ENCODE measurements at regions not wholly inside any gene's neighbourhood (a gene's known extent, or its start where the extent isn't known, plus 50 kb on each side); places are given as distances from the start of the nearest gene placed in this dataset.

GRCh38 chr9:30476826-30477225 is 1907.6 kb upstream of the ACO1 start:
- Histone ChIP-seq H3K4me2 (ENCODE audit: low read depth, low read length, poor library complexity, severe bottlenecking) (no peak overlapping the region), H3K9me2 (replicated peaks; ENCODE audit: low read depth, low read length) (no peaks in the 10 kb centered on the region), H3K36me3 (ENCODE audit: insufficient read depth, low read length) (no peaks in the 10 kb centered on the region), H3K79me2 (ENCODE audit: insufficient read depth, low read length) (no peaks in the 10 kb centered on the region), H3K9me3 (ENCODE audit: insufficient read depth, low read depth, low read length) (no peaks in the 10 kb centered on the region), H3K4me1 (ENCODE audit: insufficient read depth, low read length, poor library complexity, severe bottlenecking) (no peaks in the 10 kb centered on the region), H3K9ac (ENCODE audit: low read depth, low read length, poor library complexity, severe bottlenecking) (no peak overlapping the region), H3K4me3 (ENCODE audit: low read length, poor library complexity, severe bottlenecking) (no peak overlapping the region), H4K20me1 (ENCODE audit: insufficient read depth, low read length, poor library complexity, severe bottlenecking) (no peaks in the 10 kb centered on the region), H3K27me3 (ENCODE audit: insufficient read depth, low read length, poor library complexity, severe bottlenecking) (no peaks in the 10 kb centered on the region), H2AFZ (ENCODE audit: low read length) (no peak overlapping the region), H3F3A (ENCODE audit: low read depth) (no peaks in the 10 kb centered on the region)
- TF ChIP-seq EZH2phosphoT487 (IDR thresholded peaks at IDR 0.05; ENCODE audit: borderline replicate concordance) (no peak), CTCF (conservative IDR thresholded peaks at IDR 0.05; ENCODE audit: low read length) (no peak)

DNA sequence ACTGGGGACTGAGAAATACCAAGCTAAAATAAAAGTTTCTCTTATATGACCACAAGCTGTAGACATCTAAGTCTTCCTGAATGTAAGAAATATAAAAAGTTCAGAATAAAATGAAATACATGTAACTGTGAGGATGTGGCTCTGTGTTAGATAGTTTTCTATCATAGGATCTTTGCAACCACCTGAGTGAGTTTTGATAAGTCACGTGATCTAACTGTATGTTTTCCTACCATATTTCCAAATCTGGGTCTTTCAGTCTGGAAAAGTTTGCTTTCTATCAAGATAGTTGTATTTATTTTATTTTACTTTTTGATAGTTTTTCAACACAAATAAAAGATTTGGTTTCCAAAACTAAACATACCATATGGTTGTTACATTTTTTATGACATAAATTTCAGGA is 1905.8 kb upstream of the ACO1 start:
- no peak overlapping the region for H3K4me3 ChIP-seq (ENCODE audit: low read length, poor library complexity, severe bottlenecking)
- no peaks in the 10 kb centered on the region for H3K4me1 ChIP-seq (ENCODE audit: insufficient read depth, low read length, poor library complexity, severe bottlenecking)
- no peaks in the 10 kb centered on the region for H3K9me3 ChIP-seq (ENCODE audit: insufficient read depth, low read depth, low read length)
- no peaks in the 10 kb centered on the region for H3F3A ChIP-seq (ENCODE audit: low read depth)
- no peak overlapping the region for H2AFZ ChIP-seq (ENCODE audit: low read length)
- H3K36me3 ChIP-seq (ENCODE audit: insufficient read depth, low read length), result no peaks in the 10 kb centered on the region
- no peaks in the 10 kb centered on the region for H3K9me2 ChIP-seq (replicated peaks; ENCODE audit: low read depth, low read length)
- H3K9ac ChIP-seq (ENCODE audit: low read depth, low read length, poor library complexity, severe bottlenecking), result no peak overlapping the region
- H3K27me3 ChIP-seq (ENCODE audit: insufficient read depth, low read length, poor library complexity, severe bottlenecking), result no peaks in the 10 kb centered on the region
- H3K79me2 ChIP-seq (ENCODE audit: insufficient read depth, low read length), result no peaks in the 10 kb centered on the region
- TF ChIP-seq EZH2phosphoT487 (IDR thresholded peaks at IDR 0.05; ENCODE audit: borderline replicate concordance), result no peak
- TF ChIP-seq CTCF (conservative IDR thresholded peaks at IDR 0.05; ENCODE audit: low read length), result no peak
- no peak overlapping the region for H3K4me2 ChIP-seq (ENCODE audit: low read depth, low read length, poor library complexity, severe bottlenecking)
- no peaks in the 10 kb centered on the region for H4K20me1 ChIP-seq (ENCODE audit: insufficient read depth, low read length, poor library complexity, severe bottlenecking)

GRCh38 chr9:30482499-30482898 is 1901.9 kb upstream of the ACO1 start:
- no peaks in the 10 kb centered on the region for H3F3A ChIP-seq (ENCODE audit: low read depth)
- no peaks in the 10 kb centered on the region for H3K27me3 ChIP-seq (ENCODE audit: insufficient read depth, low read length, poor library complexity, severe bottlenecking)
- no peaks in the 10 kb centered on the region for H3K9me3 ChIP-seq (ENCODE audit: insufficient read depth, low read depth, low read length)
- no peaks in the 10 kb centered on the region for H3K4me1 ChIP-seq (ENCODE audit: insufficient read depth, low read length, poor library complexity, severe bottlenecking)
- H2AFZ ChIP-seq (ENCODE audit: low read length), result no peak overlapping the region
- no peak overlapping the region for H3K4me3 ChIP-seq (ENCODE audit: low read length, poor library complexity, severe bottlenecking)
- H4K20me1 ChIP-seq (ENCODE audit: insufficient read depth, low read length, poor library complexity, severe bottlenecking), result no peaks in the 10 kb centered on the region
- TF ChIP-seq CTCF (conservative IDR thresholded peaks at IDR 0.05; ENCODE audit: low read length) (no peak), EZH2phosphoT487 (IDR thresholded peaks at IDR 0.05; ENCODE audit: borderline replicate concordance) (no peak)
- no peaks in the 10 kb centered on the region for H3K36me3 ChIP-seq (ENCODE audit: insufficient read depth, low read length)
- no peak overlapping the region for H3K4me2 ChIP-seq (ENCODE audit: low read depth, low read length, poor library complexity, severe bottlenecking)
- no peak overlapping the region for H3K9ac ChIP-seq (ENCODE audit: low read depth, low read length, poor library complexity, severe bottlenecking)
- no peaks in the 10 kb centered on the region for H3K79me2 ChIP-seq (ENCODE audit: insufficient read depth, low read length)
- H3K9me2 ChIP-seq (replicated peaks; ENCODE audit: low read depth, low read length), result no peaks in the 10 kb centered on the region

Data from Loucy (cell line).